Thyroid gland (tissue), 4 donors: ENCODE measurements at regions not wholly inside any gene's neighbourhood (a gene's known extent, or its start where the extent isn't known, plus 50 kb on each side); places are given as distances from the start of the nearest gene placed in this dataset.

Experiments used
- POLR2A ChIP-seq, 2 donors: fragments of 450-650 bp; IDR thresholded peaks; one replicate each; pipeline ENCODE4 v1.6.1; 2017; ENCODE audit warnings: antibody characterized with exemption in 2 of 2, mild to moderate bottlenecking in 2 of 2, moderate library complexity in 1 of 2
- TF ChIP-seq, protein P1 (sequence below), 6 experiments: fragments of 200-600 bp in 3 of 6; fragments of 450-650 bp in 3 of 6; sonication (generic) in 3 of 6; IDR thresholded peaks; one replicate each; pipeline ENCODE4 v1.5.1; 2016 to 2019; ENCODE audit warnings: antibody characterized with exemption in 6 of 6, mild to moderate bottlenecking in 2 of 6, inconsistent platforms in 1 of 6, moderate library complexity in 1 of 6

- TF ChIP-seq, protein P1, sequence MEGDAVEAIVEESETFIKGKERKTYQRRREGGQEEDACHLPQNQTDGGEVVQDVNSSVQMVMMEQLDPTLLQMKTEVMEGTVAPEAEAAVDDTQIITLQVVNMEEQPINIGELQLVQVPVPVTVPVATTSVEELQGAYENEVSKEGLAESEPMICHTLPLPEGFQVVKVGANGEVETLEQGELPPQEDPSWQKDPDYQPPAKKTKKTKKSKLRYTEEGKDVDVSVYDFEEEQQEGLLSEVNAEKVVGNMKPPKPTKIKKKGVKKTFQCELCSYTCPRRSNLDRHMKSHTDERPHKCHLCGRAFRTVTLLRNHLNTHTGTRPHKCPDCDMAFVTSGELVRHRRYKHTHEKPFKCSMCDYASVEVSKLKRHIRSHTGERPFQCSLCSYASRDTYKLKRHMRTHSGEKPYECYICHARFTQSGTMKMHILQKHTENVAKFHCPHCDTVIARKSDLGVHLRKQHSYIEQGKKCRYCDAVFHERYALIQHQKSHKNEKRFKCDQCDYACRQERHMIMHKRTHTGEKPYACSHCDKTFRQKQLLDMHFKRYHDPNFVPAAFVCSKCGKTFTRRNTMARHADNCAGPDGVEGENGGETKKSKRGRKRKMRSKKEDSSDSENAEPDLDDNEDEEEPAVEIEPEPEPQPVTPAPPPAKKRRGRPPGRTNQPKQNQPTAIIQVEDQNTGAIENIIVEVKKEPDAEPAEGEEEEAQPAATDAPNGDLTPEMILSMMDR (IDR thresholded peaks at IDR 0.05) = peak in 1 of 6 experiments; percentile 6
- TF ChIP-seq POLR2A (IDR thresholded peaks at IDR 0.05) = no peak
Observed at GRCh38 chr12:67068761-67069450, 200.3 kb upstream of the CAND1 start.
